H9 (cell line): ENCODE measurements at regions not wholly inside any gene's neighbourhood (a gene's known extent, or its start where the extent isn't known, plus 50 kb on each side); places are given as distances from the start of the nearest gene placed in this dataset.
"Not testable (repeated sequence)": the region's sequence is repeated elsewhere in the genome, so short reads cannot be mapped to it uniquely, and the experiment has no call there.

Source experiments
- DNase-seq: peaks from one replicate; pipeline ENCODE4 v3.0.0-alpha.2; 2017
- H2AFZ ChIP-seq: one replicate; pipeline ENCODE4 v1.6.1; 2013; ENCODE audit warnings: mild to moderate bottlenecking, low read length, control low read depth, moderate library complexity
- H2AK5ac ChIP-seq: 2 replicates; pipeline ENCODE4 v1.6.1; 2013; ENCODE audit warnings: low read length, control low read depth, mixed read lengths; ENCODE audit not compliant: insufficient read length
- H2BK120ac ChIP-seq: one replicate; pipeline ENCODE4 v1.6.1; 2013; ENCODE audit warnings: low read depth, mild to moderate bottlenecking, low read length, control low read depth, inconsistent platforms; ENCODE audit not compliant: poor library complexity, severe bottlenecking
- H2BK12ac ChIP-seq: 2 replicates; pipeline ENCODE4 v1.6.1; 2013; ENCODE audit warnings: low read length, control low read depth, mixed read lengths, low read depth; ENCODE audit not compliant: insufficient read length
- H2BK15ac ChIP-seq: 2 replicates; pipeline ENCODE4 v1.6.1; 2013; ENCODE audit warnings: low read depth, low read length, control low read depth
- H2BK20ac ChIP-seq: one replicate; pipeline ENCODE4 v1.6.1; 2013; ENCODE audit warnings: low read depth, mild to moderate bottlenecking, low read length, control low read depth, inconsistent platforms; ENCODE audit not compliant: poor library complexity, severe bottlenecking
- H2BK5ac ChIP-seq: 2 replicates; pipeline ENCODE4 v1.6.1; 2013; ENCODE audit warnings: low read length, control low read depth, mixed read lengths; ENCODE audit not compliant: insufficient read length
- H3K14ac ChIP-seq: 2 replicates; pipeline ENCODE4 v1.6.1; 2013; ENCODE audit warnings: low read length, control low read depth; ENCODE audit not compliant: insufficient read depth
- H3K18ac ChIP-seq: 2 replicates; pipeline ENCODE4 v1.6.1; 2013; ENCODE audit warnings: low read depth, mild to moderate bottlenecking, mixed read lengths, low read length, control low read depth; ENCODE audit not compliant: insufficient read length
- H3K23ac ChIP-seq: 2 replicates; pipeline ENCODE4 v1.6.1; 2013; ENCODE audit warnings: low read length, control low read depth, mixed read lengths, low read depth; ENCODE audit not compliant: insufficient read length
- H3K23me2 ChIP-seq: 2 replicates; pipeline ENCODE4 v1.6.1; 2013; ENCODE audit warnings: low read depth, mild to moderate bottlenecking, mixed read lengths, low read length, control low read depth; ENCODE audit not compliant: insufficient read length, poor library complexity, severe bottlenecking
- H3K27ac ChIP-seq: 2 replicates; pipeline ENCODE4 v1.5.1; 2013; ENCODE audit warnings: low read length, control low read depth, mixed read lengths, low read depth; ENCODE audit not compliant: insufficient read length
- H3K27me3 ChIP-seq: 2 replicates; pipeline ENCODE4 v1.6.1; 2013; ENCODE audit warnings: low read length, control low read depth, inconsistent platforms; ENCODE audit not compliant: insufficient read depth
- H3K4ac ChIP-seq: 2 replicates; pipeline ENCODE4 v1.6.1; 2013; ENCODE audit warnings: low read depth, mild to moderate bottlenecking, control low read depth, inconsistent platforms, low read length, moderate library complexity
- H3K4me1 ChIP-seq: 2 replicates; pipeline ENCODE4 v1.6.1; 2013; ENCODE audit warnings: low read length, control low read depth, inconsistent platforms; ENCODE audit not compliant: insufficient read depth
- H3K4me2 ChIP-seq: 2 replicates; pipeline ENCODE4 v1.6.1; 2013; ENCODE audit warnings: low read length, control low read depth, mixed read lengths; ENCODE audit not compliant: insufficient read length, insufficient read depth
- H3K56ac ChIP-seq: 2 replicates; pipeline ENCODE4 v1.6.1; 2013; ENCODE audit warnings: low read depth, mild to moderate bottlenecking, mixed read lengths, low read length, control low read depth; ENCODE audit not compliant: insufficient read length
- H3K79me1 ChIP-seq: 2 replicates; pipeline ENCODE4 v1.6.1; 2013; ENCODE audit warnings: low read depth, mild to moderate bottlenecking, moderate library complexity, low read length, control low read depth, inconsistent platforms; ENCODE audit not compliant: insufficient read depth, poor library complexity, severe bottlenecking
- H3K79me2 ChIP-seq: 2 replicates; pipeline ENCODE4 v1.6.1; 2013; ENCODE audit warnings: low read length, control low read depth, inconsistent platforms; ENCODE audit not compliant: insufficient read depth
- H3K9ac ChIP-seq: 2 replicates; pipeline ENCODE4 v1.6.1; 2013; ENCODE audit warnings: low read length, control low read depth, mixed read lengths; ENCODE audit not compliant: insufficient read length; ENCODE audit errors: extremely low read depth
- H3K9me3 ChIP-seq: one replicate; pipeline ENCODE4 v1.6.1; 2013; ENCODE audit warnings: low read depth, low read length, inconsistent platforms; ENCODE audit not compliant: control insufficient read depth
- H3T11ph ChIP-seq: one replicate; pipeline ENCODE4 v1.6.1; 2013; ENCODE audit warnings: mild to moderate bottlenecking, low read length, control low read depth, inconsistent platforms
- H4K20me1 ChIP-seq: one replicate; pipeline ENCODE4 v1.6.1; 2013; ENCODE audit not compliant: control insufficient read depth, insufficient read length, insufficient read depth
- H4K5ac ChIP-seq: 2 replicates; pipeline ENCODE4 v1.6.1; 2013; ENCODE audit warnings: low read depth, mild to moderate bottlenecking, mixed read lengths, low read length, control low read depth; ENCODE audit not compliant: insufficient read length
- H4K8ac ChIP-seq: replicated peaks from 2 replicates; pipeline ENCODE4 v1.6.1; 2013; ENCODE audit warnings: low read length, control low read depth, mixed read lengths, low read depth; ENCODE audit not compliant: insufficient read length
- H4K91ac ChIP-seq: 2 replicates; pipeline ENCODE4 v1.6.1; 2013; ENCODE audit warnings: low read depth, mild to moderate bottlenecking, moderate library complexity, mixed read lengths, low read length, control low read depth; ENCODE audit not compliant: insufficient read length
- H3K27ac Mint-ChIP-seq, 3 experiments: 2 replicates in 2 of 3; 3 replicates in 1 of 3; pipeline ENCODE4 v1.8.0; 2020 to 2021; ENCODE audit warnings: mixed read lengths in 3 of 3, mild to moderate bottlenecking in 1 of 3, moderate library complexity in 1 of 3
- H3K27me3 Mint-ChIP-seq: 2 replicates; pipeline ENCODE4 v1.8.0; 2021; ENCODE audit warnings: low read depth, mild to moderate bottlenecking, moderate library complexity, mixed read lengths
- H3K36me3 Mint-ChIP-seq, 3 experiments: 2 replicates in 2 of 3; 3 replicates in 1 of 3; pipeline ENCODE4 v1.8.0; 2020 to 2021; ENCODE audit warnings: low read depth in 3 of 3, mixed read lengths in 3 of 3; ENCODE audit not compliant: insufficient read depth in 1 of 3
- H3K4me1 Mint-ChIP-seq, 2 experiments: 2 replicates each; pipeline ENCODE4 v1.8.0; 2020; ENCODE audit warnings: mixed read lengths in 2 of 2
- H3K4me3 Mint-ChIP-seq, 2 experiments: 2 replicates in 1 of 2; 3 replicates in 1 of 2; pipeline ENCODE4 v1.8.0; 2020 to 2021; ENCODE audit warnings: mild to moderate bottlenecking in 2 of 2, mixed read lengths in 2 of 2, moderate library complexity in 1 of 2
- H3K9me3 Mint-ChIP-seq, 2 experiments: 2 replicates in 1 of 2; 3 replicates in 1 of 2; pipeline ENCODE4 v1.8.0; 2020; ENCODE audit warnings: mild to moderate bottlenecking in 2 of 2, mixed read lengths in 2 of 2, moderate library complexity in 1 of 2
- WGBS: extraction: QIAGEN DNeasy Blood & Tissue Kit; methylation state at CpG from one replicate; pipeline ENCODE4 v1.1.7; 2013; ENCODE audit warnings: missing lambda C conversion rate, low lambda C conversion rate, mixed read lengths; ENCODE audit not compliant: insufficient read length; ENCODE audit errors: extremely low coverage; 5-methylcytosine and 5-hydroxymethylcytosine counted together

DNA sequence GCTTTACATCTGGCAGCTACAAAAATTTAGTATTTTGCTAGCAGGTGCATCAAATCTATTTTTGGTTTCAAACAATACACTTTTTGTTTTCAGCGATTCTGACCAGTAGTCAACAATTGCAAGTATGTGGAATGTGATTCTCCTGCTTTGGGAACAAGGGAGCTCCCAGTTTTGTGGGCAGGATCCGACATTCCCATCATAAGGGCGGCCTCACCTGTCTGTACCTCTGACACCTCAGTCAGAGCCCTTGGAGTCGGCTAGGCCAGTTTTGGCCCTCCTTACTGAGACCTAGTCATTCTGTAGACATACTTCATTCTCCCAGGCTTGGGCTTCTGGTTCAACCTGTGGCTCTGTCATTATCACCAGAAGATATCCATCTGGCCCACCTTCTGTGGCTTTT, 269.0 kb upstream of the PLGLB2 start:
- not testable (repeated sequence) for H2BK12ac ChIP-seq, H3K4me3 Mint-ChIP-seq, H3K36me3 Mint-ChIP-seq, H2AFZ ChIP-seq, H3K4me1 ChIP-seq, DNase-seq, H3K14ac ChIP-seq, H3K4ac ChIP-seq, H2AK5ac ChIP-seq, H3K56ac ChIP-seq, H4K91ac ChIP-seq, H3K27me3 Mint-ChIP-seq, H3K27ac ChIP-seq, H3K23ac ChIP-seq, H3K79me2 ChIP-seq, H3K9me3 ChIP-seq, H4K8ac ChIP-seq, H2BK5ac ChIP-seq, H3K27ac Mint-ChIP-seq, H3K9me3 Mint-ChIP-seq, H3K9ac ChIP-seq, H3K4me2 ChIP-seq, H4K5ac ChIP-seq, H3K79me1 ChIP-seq, H4K20me1 ChIP-seq, H3K18ac ChIP-seq, H3K27me3 ChIP-seq, H2BK120ac ChIP-seq, H2BK20ac ChIP-seq, H3K23me2 ChIP-seq, H3T11ph ChIP-seq, H2BK15ac ChIP-seq
- H3K4me1 Mint-ChIP-seq = peaks cover 11 to 14% of the 10 kb centered on the region in 2 experiments
- no CpG with 5 or more reads among the region's 4 CpGs for WGBS

DNA sequence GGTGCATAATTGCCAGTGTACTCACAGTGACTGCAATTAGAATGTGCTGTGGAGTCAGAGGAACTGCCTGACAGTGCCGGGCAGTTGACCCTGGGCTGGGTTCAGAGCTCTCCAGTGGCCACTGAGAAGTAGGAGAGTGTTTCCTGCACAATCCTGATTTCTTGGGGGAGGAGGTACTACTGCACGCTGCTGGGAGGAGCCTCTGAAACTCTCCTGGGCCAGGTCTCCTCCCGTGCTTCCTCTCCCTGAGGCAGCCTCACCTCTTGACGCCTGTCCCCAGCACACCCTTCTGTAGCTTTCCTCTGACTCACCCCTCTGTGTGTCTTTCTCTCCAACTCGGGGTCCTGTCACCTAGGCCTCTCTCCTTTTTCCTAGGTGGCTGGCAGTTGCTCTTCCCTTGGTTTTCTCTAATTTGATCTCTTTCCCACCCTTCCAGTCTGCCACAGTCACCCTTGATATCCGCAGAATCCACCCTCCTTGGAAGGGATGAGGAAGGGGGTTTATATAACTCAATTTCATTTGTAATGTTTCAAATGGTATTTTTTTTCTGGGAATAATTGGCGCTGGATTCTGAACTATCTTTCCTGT, 264.7 kb upstream of the PLGLB2 start:
- not testable (repeated sequence) for H3K56ac ChIP-seq, H3K14ac ChIP-seq, H3K27me3 Mint-ChIP-seq, H4K5ac ChIP-seq, H2AK5ac ChIP-seq, H3K4ac ChIP-seq, H3K4me2 ChIP-seq, H3K23ac ChIP-seq, H3K18ac ChIP-seq, H3K27me3 ChIP-seq, H3K9me3 Mint-ChIP-seq, H3K36me3 Mint-ChIP-seq, H2BK12ac ChIP-seq, H3K9ac ChIP-seq, H3T11ph ChIP-seq, H3K79me1 ChIP-seq, H3K23me2 ChIP-seq, H2BK15ac ChIP-seq, H3K27ac ChIP-seq, H2BK120ac ChIP-seq, H2BK20ac ChIP-seq, H3K9me3 ChIP-seq, H3K4me1 ChIP-seq, H3K27ac Mint-ChIP-seq, H3K79me2 ChIP-seq, H4K91ac ChIP-seq, H2AFZ ChIP-seq, H3K4me3 Mint-ChIP-seq, H2BK5ac ChIP-seq, DNase-seq, H4K8ac ChIP-seq, H4K20me1 ChIP-seq
- H3K4me1 Mint-ChIP-seq = peaks cover 11 to 12% of the 10 kb centered on the region in 2 experiments
- no CpG with 5 or more reads among the region's 7 CpGs for WGBS
